IMR-90 (cell line): ENCODE measurements at regions not wholly inside any gene's neighbourhood (a gene's known extent, or its start where the extent isn't known, plus 50 kb on each side); places are given as distances from the start of the nearest gene placed in this dataset.

ENCODE experiments used
- CHD1 ChIP-seq: IDR thresholded peaks from 2 replicates; pipeline ENCODE4 v1.6.1; 2012; ENCODE audit warnings: low read depth, low read length, improper control_type of control experiment
- FOS ChIP-seq: fragments of 150-350 bp; IDR thresholded peaks from 2 replicates; pipeline ENCODE4 v1.6.1; 2016; ENCODE audit warnings: low read depth, low read length
- MAZ ChIP-seq: IDR thresholded peaks from 2 replicates; pipeline ENCODE4 v1.6.1; 2012; ENCODE audit warnings: low read depth, mild to moderate bottlenecking, low read length, improper control_type of control experiment, moderate library complexity, borderline replicate concordance
- MXI1 ChIP-seq: IDR thresholded peaks from 2 replicates; pipeline ENCODE4 v1.6.1; 2012; ENCODE audit warnings: low read depth, mild to moderate bottlenecking, low read length, moderate library complexity, borderline replicate concordance
- POLR2A ChIP-seq: IDR thresholded peaks from 2 replicates; pipeline ENCODE4 v1.6.1; 2012; ENCODE audit warnings: mild to moderate bottlenecking, low read depth, low read length
- TF ChIP-seq, protein P1 (sequence below): conservative IDR thresholded peaks from 2 replicates; pipeline ENCODE4 v1.5.1; 2012; ENCODE audit warnings: mild to moderate bottlenecking, low read depth, low read length, improper control_type of control experiment

DNA sequence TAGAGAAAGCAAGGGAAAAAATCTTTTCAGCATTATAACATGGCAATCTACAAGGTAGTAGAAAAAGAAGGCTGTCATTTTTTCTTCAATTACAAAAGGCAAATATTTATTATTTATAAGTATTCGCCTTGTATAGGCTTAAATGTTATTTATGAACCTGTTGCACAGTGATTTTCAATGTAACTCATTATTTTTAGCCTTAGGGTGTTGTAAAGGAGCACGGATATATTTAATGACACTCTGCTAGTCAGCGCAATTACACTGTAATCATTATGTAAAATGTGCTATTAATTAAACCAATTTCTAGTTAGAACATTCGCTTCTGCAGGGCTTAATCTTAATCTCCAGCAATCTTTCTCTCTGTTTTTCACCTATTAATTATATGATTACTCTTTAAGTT is 145.0 kb downstream of the ATG4C start:
- TF ChIP-seq, protein P1, sequence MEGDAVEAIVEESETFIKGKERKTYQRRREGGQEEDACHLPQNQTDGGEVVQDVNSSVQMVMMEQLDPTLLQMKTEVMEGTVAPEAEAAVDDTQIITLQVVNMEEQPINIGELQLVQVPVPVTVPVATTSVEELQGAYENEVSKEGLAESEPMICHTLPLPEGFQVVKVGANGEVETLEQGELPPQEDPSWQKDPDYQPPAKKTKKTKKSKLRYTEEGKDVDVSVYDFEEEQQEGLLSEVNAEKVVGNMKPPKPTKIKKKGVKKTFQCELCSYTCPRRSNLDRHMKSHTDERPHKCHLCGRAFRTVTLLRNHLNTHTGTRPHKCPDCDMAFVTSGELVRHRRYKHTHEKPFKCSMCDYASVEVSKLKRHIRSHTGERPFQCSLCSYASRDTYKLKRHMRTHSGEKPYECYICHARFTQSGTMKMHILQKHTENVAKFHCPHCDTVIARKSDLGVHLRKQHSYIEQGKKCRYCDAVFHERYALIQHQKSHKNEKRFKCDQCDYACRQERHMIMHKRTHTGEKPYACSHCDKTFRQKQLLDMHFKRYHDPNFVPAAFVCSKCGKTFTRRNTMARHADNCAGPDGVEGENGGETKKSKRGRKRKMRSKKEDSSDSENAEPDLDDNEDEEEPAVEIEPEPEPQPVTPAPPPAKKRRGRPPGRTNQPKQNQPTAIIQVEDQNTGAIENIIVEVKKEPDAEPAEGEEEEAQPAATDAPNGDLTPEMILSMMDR, result no peak
- TF ChIP-seq FOS (no peak), CHD1 (no peak), MXI1 (no peak), MAZ (no peak), POLR2A (no peak)
